LNCAP (cell line): ENCODE measurements at regions not wholly inside any gene's neighbourhood (a gene's known extent, or its start where the extent isn't known, plus 50 kb on each side); places are given as distances from the start of the nearest gene placed in this dataset.

Source experiments
- CTCF ChIP-seq: fragments of 450-650 bp; IDR thresholded peaks from 2 replicates; pipeline ENCODE4 v1.5.1; 2017; ENCODE audit warnings: mild to moderate bottlenecking

- no peak for TF ChIP-seq CTCF
These were observed 107.4 kb upstream of the CRHR1 start for GRCh38 chr17:45676695-45677094.

GRCh38 chr17:45677770-45678169 is 106.3 kb upstream of the CRHR1 start:
- no peak for TF ChIP-seq CTCF

GRCh38 chr17:45679426-45679825 is 104.7 kb upstream of the CRHR1 start:
- TF ChIP-seq CTCF, result no peak

GRCh38 chr17:45680360-45680759 is 103.8 kb upstream of the CRHR1 start:
- no peak for TF ChIP-seq CTCF

- no peak for TF ChIP-seq CTCF
These were observed 102.4 kb upstream of the CRHR1 start for GRCh38 chr17:45681706-45682105.

- no peak for TF ChIP-seq CTCF
These were observed 97.9 kb upstream of the CRHR1 start for GRCh38 chr17:45686250-45686649.

GRCh38 chr17:45687594-45687993 is 96.5 kb upstream of the CRHR1 start:
- TF ChIP-seq CTCF, result no peak

- TF ChIP-seq CTCF, result no peak
These were observed 95.8 kb upstream of the CRHR1 start for GRCh38 chr17:45688353-45688752.
